ENCODE measurements at regions not wholly inside any gene's neighbourhood (a gene's known extent, or its start where the extent isn't known, plus 50 kb on each side); places are given as distances from the start of the nearest gene placed in this dataset.

GRCh38 chr3:193048127-193048526 lies 130.5 kb upstream of the MB21D2 start:
- Mint-ChIP-seq H3K9me3 (ENCODE audit: unreplicated experiment) (no peaks in the 10 kb centered on the region), H3K4me1 (ENCODE audit: low read depth, unreplicated experiment) (no peaks in the 10 kb centered on the region), H3K27me3 (ENCODE audit: low read depth, unreplicated experiment) (no peaks in the 10 kb centered on the region), H3K36me3 (ENCODE audit: low read depth, unreplicated experiment) (no peaks in the 10 kb centered on the region), H3K27ac (ENCODE audit: unreplicated experiment) (no peak overlapping the region), H3K4me3 (ENCODE audit: unreplicated experiment) (no peak overlapping the region)
- Histone ChIP-seq H3K4me3 (ENCODE audit: insufficient read depth, low read depth, low read length) (no peak overlapping the region), H3K9me3 (ENCODE audit: insufficient read depth, low read depth, low read length) (no peaks in the 10 kb centered on the region), H3K4me2 (ENCODE audit: low read length) (no peak overlapping the region), H2AFZ (ENCODE audit: low read depth, low read length) (no peak overlapping the region), H3K27ac (ENCODE audit: low read depth, low read length) (no peak overlapping the region), H3K4me1 (ENCODE audit: insufficient read depth, low read length) (no peaks in the 10 kb centered on the region), H3K36me3 (ENCODE audit: insufficient read depth, low read length) (no peaks in the 10 kb centered on the region), H3K27me3 (ENCODE audit: insufficient read depth, low read length) (no peaks in the 10 kb centered on the region), H3K79me2 (ENCODE audit: insufficient read depth, low read length) (no peaks in the 10 kb centered on the region), H3K9ac (ENCODE audit: low read length) (no peak overlapping the region), H4K20me1 (ENCODE audit: insufficient read depth, low read length) (no peaks in the 10 kb centered on the region)
- DNase-seq (ENCODE audit: low read depth) (no peak), FAIRE-seq (no peak)
- TF ChIP-seq CTCF (IDR thresholded peaks at IDR 0.05; ENCODE audit: insufficient read depth, low read depth, low read length): no peak
- TF ChIP-seq EZH2 (IDR thresholded peaks at IDR 0.05; ENCODE audit: insufficient read depth, low read length): no peak

- Mint-ChIP-seq H3K27me3 (ENCODE audit: low read depth, unreplicated experiment) (no peaks in the 10 kb centered on the region), H3K36me3 (ENCODE audit: low read depth, unreplicated experiment) (no peaks in the 10 kb centered on the region), H3K4me1 (ENCODE audit: low read depth, unreplicated experiment) (no peaks in the 10 kb centered on the region), H3K27ac (ENCODE audit: unreplicated experiment) (no peak overlapping the region), H3K4me3 (ENCODE audit: unreplicated experiment) (no peak overlapping the region), H3K9me3 (ENCODE audit: unreplicated experiment) (no peaks in the 10 kb centered on the region)
- Histone ChIP-seq H3K4me2 (ENCODE audit: low read length) (no peak overlapping the region), H4K20me1 (ENCODE audit: insufficient read depth, low read length) (no peaks in the 10 kb centered on the region), H3K9ac (ENCODE audit: low read length) (no peak overlapping the region), H3K4me1 (ENCODE audit: insufficient read depth, low read length) (no peaks in the 10 kb centered on the region), H3K27me3 (ENCODE audit: insufficient read depth, low read length) (no peaks in the 10 kb centered on the region), H3K4me3 (ENCODE audit: insufficient read depth, low read depth, low read length) (no peak overlapping the region), H3K36me3 (ENCODE audit: insufficient read depth, low read length) (no peaks in the 10 kb centered on the region), H3K9me3 (ENCODE audit: insufficient read depth, low read depth, low read length) (no peaks in the 10 kb centered on the region), H2AFZ (ENCODE audit: low read depth, low read length) (no peak overlapping the region), H3K79me2 (ENCODE audit: insufficient read depth, low read length) (no peaks in the 10 kb centered on the region), H3K27ac (ENCODE audit: low read depth, low read length) (no peak overlapping the region)
- TF ChIP-seq EZH2 (IDR thresholded peaks at IDR 0.05; ENCODE audit: insufficient read depth, low read length): no peak
- no peak for FAIRE-seq
- DNase-seq (ENCODE audit: low read depth): no peak
These were observed 132.3 kb upstream of the MB21D2 start for GRCh38 chr3:193049935-193050334.

- Histone ChIP-seq H3K27ac (ENCODE audit: low read depth, low read length) (no peak overlapping the region), H4K20me1 (ENCODE audit: insufficient read depth, low read length) (no peaks in the 10 kb centered on the region), H3K4me3 (ENCODE audit: insufficient read depth, low read depth, low read length) (no peak overlapping the region), H3K9ac (ENCODE audit: low read length) (no peak overlapping the region), H3K36me3 (ENCODE audit: insufficient read depth, low read length) (no peaks in the 10 kb centered on the region), H3K9me3 (ENCODE audit: insufficient read depth, low read depth, low read length) (no peaks in the 10 kb centered on the region), H2AFZ (ENCODE audit: low read depth, low read length) (no peak overlapping the region), H3K4me2 (ENCODE audit: low read length) (no peak overlapping the region), H3K4me1 (ENCODE audit: insufficient read depth, low read length) (no peaks in the 10 kb centered on the region), H3K27me3 (ENCODE audit: insufficient read depth, low read length) (no peaks in the 10 kb centered on the region), H3K79me2 (ENCODE audit: insufficient read depth, low read length) (no peaks in the 10 kb centered on the region)
- Mint-ChIP-seq H3K4me1 (ENCODE audit: low read depth, unreplicated experiment) (no peaks in the 10 kb centered on the region), H3K9me3 (ENCODE audit: unreplicated experiment) (no peaks in the 10 kb centered on the region), H3K36me3 (ENCODE audit: low read depth, unreplicated experiment) (no peaks in the 10 kb centered on the region), H3K4me3 (ENCODE audit: unreplicated experiment) (no peak overlapping the region), H3K27me3 (ENCODE audit: low read depth, unreplicated experiment) (no peaks in the 10 kb centered on the region), H3K27ac (ENCODE audit: unreplicated experiment) (no peak overlapping the region)
- DNase-seq (ENCODE audit: low read depth) (no peak), FAIRE-seq (no peak)
- TF ChIP-seq EZH2 (IDR thresholded peaks at IDR 0.05; ENCODE audit: insufficient read depth, low read length): no peak
- no peak for TF ChIP-seq CTCF (IDR thresholded peaks at IDR 0.05; ENCODE audit: insufficient read depth, low read depth, low read length)
These were observed 133.7 kb upstream of the MB21D2 start for GRCh38 chr3:193051314-193051713.

Measured in astrocyte (in vitro differentiated cells and primary cell).